GM21619 (cell line): ENCODE measurements at regions not wholly inside any gene's neighbourhood (a gene's known extent, or its start where the extent isn't known, plus 50 kb on each side); places are given as distances from the start of the nearest gene placed in this dataset.
"Not testable (repeated sequence)": the region's sequence is repeated elsewhere in the genome, so short reads cannot be mapped to it uniquely, and the experiment has no call there.

Experiments used
- ATAC-seq: cut with Tn5 transposase; IDR thresholded peaks from one replicate; pipeline ENCODE4 v1.9.1; 2021; ENCODE audit not compliant: unreplicated experiment

- ATAC-seq, result not testable (repeated sequence)
These were observed 81.5 kb downstream of the TRIM69 start for GRCh38 chr15:44817797-44818196.

GRCh38 chr15:44819331-44819987 lies 83.1 kb downstream of the TRIM69 start:
- ATAC-seq, result not testable (repeated sequence)

- not testable (repeated sequence) for ATAC-seq
These were observed 84.2 kb downstream of the TRIM69 start for GRCh38 chr15:44820535-44820934.

- not testable (repeated sequence) for ATAC-seq
These were observed 84.6 kb downstream of the TRIM69 start for GRCh38 chr15:44820967-44821366.

- ATAC-seq, result not testable (repeated sequence)
These were observed 88.2 kb downstream of the TRIM69 start for GRCh38 chr15:44824277-44825145.

GRCh38 chr15:44826583-44826982 lies 90.3 kb downstream of the TRIM69 start:
- not testable (repeated sequence) for ATAC-seq

- not testable (repeated sequence) for ATAC-seq
These were observed 92.0 kb downstream of the TRIM69 start for GRCh38 chr15:44828229-44828914.

- ATAC-seq, result not testable (repeated sequence)
These were observed 92.8 kb downstream of the TRIM69 start for GRCh38 chr15:44829150-44829549.

GRCh38 chr15:44830692-44831408 lies 94.5 kb downstream of the TRIM69 start:
- ATAC-seq, result not testable (repeated sequence)

- not testable (repeated sequence) for ATAC-seq
These were observed 95.0 kb downstream of the TRIM69 start for GRCh38 chr15:44831409-44831741.

- not testable (repeated sequence) for ATAC-seq
These were observed 95.8 kb downstream of the TRIM69 start for GRCh38 chr15:44832133-44832532.

GRCh38 chr15:44833081-44833480 lies 96.8 kb downstream of the TRIM69 start:
- ATAC-seq, result not testable (repeated sequence)

- not testable (repeated sequence) for ATAC-seq
These were observed 97.4 kb downstream of the TRIM69 start for GRCh38 chr15:44833761-44834160.

GRCh38 chr15:44835082-44835481 lies 98.8 kb downstream of the TRIM69 start:
- not testable (repeated sequence) for ATAC-seq

GRCh38 chr15:44836094-44836493 lies 99.8 kb downstream of the TRIM69 start:
- ATAC-seq, result no peak

- ATAC-seq, result not testable (repeated sequence)
These were observed 102.6 kb downstream of the TRIM69 start for GRCh38 chr15:44838929-44839328.

GRCh38 chr15:44841762-44842161 lies 105.4 kb downstream of the TRIM69 start:
- not testable (repeated sequence) for ATAC-seq

- ATAC-seq, result not testable (repeated sequence)
These were observed 106.6 kb downstream of the TRIM69 start for GRCh38 chr15:44842883-44843282.

- not testable (repeated sequence) for ATAC-seq
These were observed 108.6 kb downstream of the TRIM69 start for GRCh38 chr15:44844936-44845335.

GRCh38 chr15:44846156-44846555 lies 109.8 kb downstream of the TRIM69 start:
- ATAC-seq, result not testable (repeated sequence)

GRCh38 chr15:44847555-44847954 lies 108.9 kb upstream of the TERB2 start:
- ATAC-seq, result not testable (repeated sequence)
